Activated CD4-positive, alpha-beta T cell treated with anti-CD3 and anti-CD28 coated beads, Interleukin-2, amount 50 U/mL, for 24 hours (primary cell): ENCODE measurements at regions not wholly inside any gene's neighbourhood (a gene's known extent, or its start where the extent isn't known, plus 50 kb on each side); places are given as distances from the start of the nearest gene placed in this dataset.

ENCODE experiments used
- DNase-seq, 2 donors: peaks; one replicate each; pipeline ENCODE4 v3.0.0-alpha.2; 2020; ENCODE audit warnings: low read depth in 1 of 2, low spot score in 1 of 2

DNA sequence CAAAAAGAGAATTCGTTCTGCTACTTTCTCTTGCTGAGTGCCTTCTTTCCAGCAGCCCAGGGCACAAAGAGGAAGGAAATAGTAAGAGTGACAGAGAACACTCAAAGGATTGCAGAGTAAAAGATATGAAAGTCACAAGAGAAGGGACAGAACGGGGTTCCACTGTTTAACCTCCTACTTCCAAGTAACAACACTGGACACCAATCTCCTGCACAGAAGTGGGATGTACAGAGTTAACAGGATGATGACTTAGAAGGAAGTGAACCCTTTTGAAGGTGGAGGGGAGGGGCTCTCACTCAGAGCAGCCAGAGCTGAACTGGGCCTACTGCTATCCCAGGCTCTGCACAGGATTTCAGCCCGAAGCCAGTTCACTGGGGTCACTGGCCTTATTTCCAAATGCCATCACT is 130.1 kb upstream of the PRICKLE2 start:
- DNase-seq: no peak

- DNase-seq: no peak
Observed at GRCh38 chr3:64354956-64355355, 129.7 kb upstream of the PRICKLE2 start.

- DNase-seq: no peak
Observed at GRCh38 chr3:64354221-64354620, 129.0 kb upstream of the PRICKLE2 start.

DNA sequence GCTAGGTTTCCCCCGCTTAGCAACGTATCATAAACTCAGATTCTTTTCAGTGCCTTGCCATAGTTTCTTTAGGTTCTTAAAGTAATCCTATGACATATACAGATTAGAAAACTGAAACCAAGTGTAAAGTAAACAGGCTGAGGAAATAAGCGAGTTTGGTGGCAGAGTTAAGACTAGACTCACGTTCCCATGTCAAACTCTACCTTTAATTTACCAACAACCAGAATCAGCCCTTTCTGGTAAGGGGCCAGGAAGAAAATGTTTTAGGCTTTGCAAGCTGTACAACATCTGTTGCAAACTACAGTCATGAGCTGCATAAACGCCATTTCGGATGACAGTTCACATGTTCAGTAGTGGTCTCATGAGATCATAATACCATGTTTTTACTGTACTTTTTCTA is 128.0 kb upstream of the PRICKLE2 start:
- DNase-seq: no peak

- no peak for DNase-seq
Observed at GRCh38 chr3:64352639-64352992, 127.3 kb upstream of the PRICKLE2 start.

DNA sequence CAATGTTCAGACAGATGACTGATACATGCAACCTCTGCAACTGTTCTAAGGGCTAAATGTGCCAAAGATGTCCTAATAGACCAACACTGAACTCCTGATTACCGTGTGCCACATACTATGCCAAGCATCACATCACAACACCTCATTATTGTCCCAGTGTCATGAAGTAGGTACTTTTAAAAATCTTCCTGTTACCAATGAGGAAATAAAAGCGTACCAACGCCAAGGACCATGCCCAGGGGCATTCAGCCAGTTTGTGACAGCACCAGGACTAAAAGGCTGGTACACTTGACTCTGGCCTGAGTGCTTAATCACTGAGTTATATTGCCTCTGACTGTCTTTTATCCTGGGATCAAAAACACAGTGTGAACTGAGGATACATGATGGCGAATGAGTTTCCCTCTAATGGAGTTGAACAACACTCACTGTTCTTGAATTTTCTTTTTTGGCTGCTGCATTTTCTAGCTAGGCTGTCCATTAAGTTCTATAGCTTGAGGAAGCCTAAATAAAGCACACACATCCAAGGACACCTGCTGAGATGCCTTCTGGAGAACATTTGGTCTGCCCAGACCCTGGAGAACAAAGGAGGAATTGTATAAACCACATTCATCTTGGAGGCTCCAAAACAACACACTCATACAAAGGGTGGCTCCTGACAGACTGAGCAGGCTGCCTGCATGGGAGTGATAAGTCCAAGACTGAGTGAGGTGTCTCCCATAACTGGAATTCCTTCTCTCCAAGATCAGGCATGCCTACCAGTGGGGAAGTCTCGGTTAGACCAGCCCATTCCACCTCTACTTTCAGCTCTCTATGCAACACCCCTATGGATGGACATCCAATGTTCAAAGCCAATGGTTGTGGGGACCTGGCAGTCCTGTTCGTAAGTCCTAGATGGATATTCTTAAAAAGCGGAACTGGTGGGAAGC is 126.7 kb upstream of the PRICKLE2 start:
- DNase-seq: no peak

DNA sequence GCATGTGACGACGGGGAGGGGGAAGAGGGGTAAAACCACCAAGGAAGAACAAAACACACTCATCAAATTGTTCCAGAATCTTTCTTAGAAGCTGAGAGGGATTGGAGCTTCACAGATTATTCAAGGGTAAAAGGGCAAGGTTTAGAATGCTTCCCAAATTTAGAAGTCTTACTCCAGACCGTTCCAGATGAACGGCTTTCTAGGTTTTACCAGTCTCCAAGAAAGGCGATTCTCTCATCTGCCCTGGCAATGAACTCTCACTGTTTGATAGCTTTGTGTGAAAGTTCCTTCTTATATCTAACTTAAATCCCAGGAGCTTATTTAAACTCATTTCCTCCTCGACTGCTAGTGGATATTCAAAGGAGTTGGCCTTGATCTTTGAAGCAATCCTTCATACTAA is 124.3 kb upstream of the PRICKLE2 start:
- no peak for DNase-seq

- no peak for DNase-seq
Observed at GRCh38 chr3:64345371-64345770, 120.1 kb upstream of the PRICKLE2 start.

DNA sequence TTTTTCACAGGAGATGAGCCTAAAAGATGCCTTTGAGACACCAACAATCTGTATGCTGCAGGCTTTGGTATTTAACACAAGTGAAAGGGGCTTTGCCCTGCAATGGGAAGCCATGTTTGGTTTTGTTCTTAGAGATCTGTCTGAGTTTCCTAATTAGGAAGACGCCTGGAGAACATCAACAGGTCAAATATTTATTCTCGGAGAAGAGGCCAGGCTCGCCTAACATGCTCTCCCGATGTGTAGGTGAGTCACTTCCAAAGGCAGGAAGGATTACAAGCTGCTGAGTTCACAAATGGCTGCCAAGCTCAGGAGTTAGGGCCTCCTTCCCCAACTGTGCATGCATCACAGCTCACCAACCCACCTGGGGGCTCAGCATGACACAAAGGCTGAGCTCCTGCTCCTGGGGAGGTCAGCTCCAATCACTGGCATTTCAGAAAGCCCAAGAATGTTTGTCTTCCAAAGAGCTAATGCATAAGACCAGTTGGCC is 119.5 kb upstream of the PRICKLE2 start:
- no peak for DNase-seq

GRCh38 chr3:64343689-64344430 is 118.6 kb upstream of the PRICKLE2 start:
- DNase-seq: no peak

DNA sequence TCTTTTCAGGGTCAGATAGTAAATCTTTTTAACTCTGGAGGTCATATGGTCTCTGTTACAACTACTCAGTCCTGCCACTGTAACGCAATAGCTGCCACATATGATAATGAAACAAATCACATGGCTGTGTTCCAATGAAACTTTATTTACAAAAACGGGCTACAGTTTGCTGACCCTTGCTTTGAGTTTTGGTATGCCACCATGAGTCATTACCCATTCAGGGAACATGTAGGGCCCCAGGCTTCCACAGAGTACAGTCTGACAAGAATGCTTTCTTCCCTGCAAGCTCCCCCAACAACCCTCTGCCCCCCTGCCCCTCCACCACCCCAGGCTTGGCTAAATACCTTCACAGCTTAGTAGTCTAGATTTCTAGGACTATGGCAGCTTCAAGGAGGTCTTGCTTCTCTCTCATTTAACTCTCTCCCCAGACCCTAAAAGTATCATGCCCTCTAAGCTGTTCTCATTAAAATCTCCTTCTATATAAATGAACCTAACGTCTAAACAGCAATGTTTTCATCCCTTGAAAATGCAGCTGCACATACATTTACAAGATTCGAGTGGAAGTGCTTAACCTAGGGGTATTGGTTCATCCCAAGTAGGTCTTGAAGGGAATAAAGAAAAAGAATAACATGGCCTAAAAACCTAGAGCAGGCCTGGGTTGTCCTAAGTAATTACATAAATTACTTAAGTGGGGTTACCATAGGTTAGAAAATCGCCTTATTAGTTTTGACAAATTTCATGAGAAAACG is 117.8 kb upstream of the PRICKLE2 start:
- DNase-seq: no peak

- DNase-seq: no peak
Observed at GRCh38 chr3:64341296-64341695, 116.0 kb upstream of the PRICKLE2 start.

GRCh38 chr3:64340641-64341101 is 115.4 kb upstream of the PRICKLE2 start:
- DNase-seq: no peak

- DNase-seq: no peak
Observed at GRCh38 chr3:64336488-64336887, 111.2 kb upstream of the PRICKLE2 start.

GRCh38 chr3:64332459-64333350 is 107.4 kb upstream of the PRICKLE2 start:
- DNase-seq: no peak

DNA sequence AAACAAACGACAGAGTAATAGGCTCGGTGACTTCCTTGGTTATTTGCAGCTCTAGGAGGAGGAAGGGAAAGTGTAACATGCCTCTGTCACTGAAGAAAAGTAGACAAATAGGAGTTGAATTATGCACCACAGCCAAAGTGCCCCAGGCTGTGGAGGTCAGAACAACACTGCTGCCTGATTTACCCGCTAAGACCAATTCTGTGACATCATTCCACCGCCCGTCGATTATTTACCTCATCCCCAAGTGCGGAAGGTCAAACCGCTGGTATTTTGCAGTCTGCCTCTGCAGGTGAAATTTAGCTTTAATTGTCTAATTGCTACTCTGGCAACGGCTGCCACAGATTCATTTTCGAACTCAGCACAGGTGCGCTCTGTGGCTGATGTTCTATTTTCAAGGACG is 106.3 kb upstream of the PRICKLE2 start:
- DNase-seq: no peak

DNA sequence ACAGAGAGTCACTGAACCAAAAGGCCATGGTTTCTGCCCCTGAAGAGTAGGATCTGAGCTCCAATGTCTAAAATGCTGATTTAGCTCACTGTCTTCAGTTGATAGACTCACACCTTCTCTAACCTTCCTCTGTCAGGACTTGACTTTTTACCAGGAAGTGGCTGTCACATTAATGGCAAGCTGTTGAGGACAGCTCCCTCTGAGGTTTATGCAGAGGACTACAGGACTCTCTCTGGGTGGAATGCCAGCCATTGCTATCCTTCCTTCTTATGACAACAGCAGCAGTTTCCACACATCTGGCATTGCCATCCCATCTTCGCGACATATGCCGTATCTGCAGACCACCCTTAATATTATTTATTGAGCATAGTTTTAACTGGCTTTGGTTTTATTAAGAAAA is 103.8 kb upstream of the PRICKLE2 start:
- no peak for DNase-seq

- no peak for DNase-seq
Observed at GRCh38 chr3:64327100-64327804, 102.0 kb upstream of the PRICKLE2 start.

GRCh38 chr3:64321747-64322146 is 96.5 kb upstream of the PRICKLE2 start:
- DNase-seq: no peak

DNA sequence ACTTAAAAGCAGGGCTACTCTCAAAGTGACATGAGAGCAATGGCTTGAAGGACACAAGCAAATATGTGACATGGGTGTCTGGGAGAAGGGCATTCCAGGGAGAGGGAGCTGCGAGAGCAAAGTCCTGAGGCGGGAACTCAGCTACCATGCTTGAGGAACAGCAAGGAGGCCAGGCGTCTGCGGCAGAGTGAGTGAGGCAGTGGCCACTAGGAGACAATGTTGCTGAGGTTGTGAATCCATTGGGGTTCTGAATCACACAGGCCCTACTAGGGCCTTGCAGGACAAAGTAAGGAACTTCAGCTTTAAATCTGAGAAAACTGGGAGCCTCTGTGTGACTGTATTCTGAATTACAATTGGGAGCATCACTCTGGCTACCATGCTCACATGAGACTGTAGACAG is 94.1 kb upstream of the PRICKLE2 start:
- no peak for DNase-seq
